IMR-90 (cell line): ENCODE measurements at regions not wholly inside any gene's neighbourhood (a gene's known extent, or its start where the extent isn't known, plus 50 kb on each side); places are given as distances from the start of the nearest gene placed in this dataset.

ENCODE experiments used
- ATAC-seq: fragments of 200-7000 bp; cut with Tn5 transposase; 2 replicates; pipeline ENCODE4 v1.9.1; 2020; ENCODE audit warnings: low read depth, mild to moderate bottlenecking, moderate library complexity
- BruUV-seq: library from RNA; stranded (reverse); fragments of 400-500 nt; replicated peaks from 2 replicates; lab custom pipeline; 2021; lab: Mats Ljungman, UMichigan
- CTCF ChIA-PET: fragments of 300-600 bp; formaldehyde crosslinking; extraction: SDS; loops from one replicate; lab custom pipeline; 2021; ENCODE audit warnings: antibody characterized with exemption; lab: Yijun Ruan, JAX
- POLR2A ChIA-PET: fragments of 300-600 bp; sonication (Branson Sonifier 250); formaldehyde crosslinking; loops from one replicate; lab custom pipeline; 2022; ENCODE audit warnings: antibody characterized with exemption; ENCODE audit not compliant: unreplicated experiment; lab: Charles Lee
- DNase-seq: peaks from one replicate; pipeline ENCODE4 v3.0.0; 2013
- H2AFZ ChIP-seq: replicated peaks from 2 replicates; pipeline ENCODE3; 2013; ENCODE audit warnings: low read length, mild to moderate bottlenecking; ENCODE audit not compliant: poor library complexity
- H2AK5ac ChIP-seq: 2 replicates; pipeline ENCODE4 v1.6.1; 2013; ENCODE audit warnings: low read depth, low read length, inconsistent platforms
- H2AK9ac ChIP-seq: replicated peaks from 2 replicates; pipeline ENCODE3; 2013; ENCODE audit warnings: mild to moderate bottlenecking, low read depth, low read length, moderate library complexity; ENCODE audit not compliant: poor library complexity
- H2BK120ac ChIP-seq: 2 replicates; pipeline ENCODE4 v1.6.1; 2013; ENCODE audit warnings: low read depth, low read length, inconsistent platforms
- H2BK15ac ChIP-seq: 3 replicates; pipeline ENCODE4 v1.6.1; 2013; ENCODE audit warnings: low read depth, low read length, inconsistent platforms
- H2BK20ac ChIP-seq: 2 replicates; pipeline ENCODE4 v1.6.1; 2013; ENCODE audit warnings: low read depth, mild to moderate bottlenecking, inconsistent platforms, low read length, moderate library complexity
- H2BK5ac ChIP-seq: 2 replicates; pipeline ENCODE4 v1.6.1; 2013; ENCODE audit warnings: mild to moderate bottlenecking, low read depth, low read length, inconsistent platforms; ENCODE audit not compliant: poor library complexity, severe bottlenecking
- H3K14ac ChIP-seq: replicated peaks from 2 replicates; pipeline ENCODE4 v1.6.1; 2013; ENCODE audit warnings: low read depth, low read length, inconsistent platforms
- H3K18ac ChIP-seq: 2 replicates; pipeline ENCODE4 v1.6.1; 2013; ENCODE audit warnings: low read depth, low read length, control low read depth
- H3K23ac ChIP-seq: 2 replicates; pipeline ENCODE4 v1.6.1; 2013; ENCODE audit warnings: low read depth, low read length, inconsistent platforms
- H3K27ac ChIP-seq: 2 replicates; pipeline ENCODE4 v1.5.1; 2013; ENCODE audit warnings: mild to moderate bottlenecking, control low read depth, low read length; ENCODE audit not compliant: insufficient read depth
- H3K27me3 ChIP-seq: 2 replicates; pipeline ENCODE4 v1.6.1; 2013; ENCODE audit warnings: low read length; ENCODE audit not compliant: control insufficient read depth, insufficient read depth
- H3K36me3 ChIP-seq: 2 replicates; pipeline ENCODE4 v1.6.1; 2013; ENCODE audit warnings: low read length, mixed read lengths; ENCODE audit not compliant: control insufficient read depth, insufficient read depth
- H3K4ac ChIP-seq: 2 replicates; pipeline ENCODE4 v1.6.1; 2013; ENCODE audit warnings: low read depth, low read length, inconsistent platforms
- H3K4me1 ChIP-seq: 2 replicates; pipeline ENCODE4 v1.6.1; 2013; ENCODE audit warnings: low read length, mixed read lengths; ENCODE audit not compliant: control insufficient read depth, insufficient read depth
- H3K4me2 ChIP-seq: 2 replicates; pipeline ENCODE4 v1.6.1; 2013; ENCODE audit warnings: low read depth, mild to moderate bottlenecking, control low read depth, low read length, moderate library complexity
- H3K4me3 ChIP-seq: 2 replicates; pipeline ENCODE4 v1.5.1; 2013; ENCODE audit warnings: low read depth, mild to moderate bottlenecking, control low read depth, low read length, moderate library complexity; ENCODE audit not compliant: insufficient read depth
- H3K56ac ChIP-seq: 2 replicates; pipeline ENCODE4 v1.6.1; 2013; ENCODE audit warnings: low read length, inconsistent platforms; ENCODE audit not compliant: insufficient read depth; ENCODE audit errors: extremely low read depth
- H3K79me1 ChIP-seq, 2 experiments: 2 replicates each; pipeline ENCODE4 v1.6.1; 2013; ENCODE audit warnings: low read length in 2 of 2, inconsistent platforms in 1 of 2, low read depth in 1 of 2
- H3K9ac ChIP-seq: 2 replicates; pipeline ENCODE4 v1.6.1; 2013; ENCODE audit warnings: low read depth, low read length, control low read depth
- H3K9me1 ChIP-seq: 2 replicates; pipeline ENCODE4 v1.6.1; 2013; ENCODE audit warnings: low read length, inconsistent platforms; ENCODE audit not compliant: insufficient read depth
- H3K9me3 ChIP-seq: 2 replicates; pipeline ENCODE4 v1.6.1; 2013; ENCODE audit warnings: low read length; ENCODE audit not compliant: control insufficient read depth, insufficient read depth
- H4K20me1 ChIP-seq: 2 replicates; pipeline ENCODE4 v1.6.1; 2013; ENCODE audit warnings: low read length, inconsistent platforms; ENCODE audit not compliant: insufficient read depth
- H4K5ac ChIP-seq: 2 replicates; pipeline ENCODE4 v1.6.1; 2013; ENCODE audit warnings: mild to moderate bottlenecking, low read depth, low read length, control low read depth
- H4K8ac ChIP-seq, 2 experiments: 2 replicates each; pipeline ENCODE4 v1.6.1; 2013; ENCODE audit warnings: low read depth in 2 of 2, low read length in 2 of 2, control low read depth in 1 of 2, inconsistent platforms in 1 of 2
- H4K91ac ChIP-seq: 2 replicates; pipeline ENCODE4 v1.6.1; 2013; ENCODE audit warnings: low read depth, low read length, inconsistent platforms; ENCODE audit not compliant: insufficient read depth
- BHLHE40 ChIP-seq: fragments of 150-350 bp; IDR thresholded peaks from 2 replicates; pipeline ENCODE4 v1.6.1; 2016; ENCODE audit warnings: mild to moderate bottlenecking, low read depth, low read length
- CEBPB ChIP-seq: IDR thresholded peaks from 2 replicates; pipeline ENCODE4 v1.6.1; 2012; ENCODE audit warnings: low read depth, low read length, improper control_type of control experiment
- CHD1 ChIP-seq: IDR thresholded peaks from 2 replicates; pipeline ENCODE4 v1.6.1; 2012; ENCODE audit warnings: low read depth, low read length, improper control_type of control experiment
- FOS ChIP-seq: fragments of 150-350 bp; IDR thresholded peaks from 2 replicates; pipeline ENCODE4 v1.6.1; 2016; ENCODE audit warnings: low read depth, low read length
- MAFK ChIP-seq: IDR thresholded peaks from 2 replicates; pipeline ENCODE4 v1.6.1; 2012; ENCODE audit warnings: low read depth, low read length, improper control_type of control experiment
- MAZ ChIP-seq: IDR thresholded peaks from 2 replicates; pipeline ENCODE4 v1.6.1; 2012; ENCODE audit warnings: low read depth, mild to moderate bottlenecking, low read length, improper control_type of control experiment, moderate library complexity, borderline replicate concordance
- MXI1 ChIP-seq: IDR thresholded peaks from 2 replicates; pipeline ENCODE4 v1.6.1; 2012; ENCODE audit warnings: low read depth, mild to moderate bottlenecking, low read length, moderate library complexity, borderline replicate concordance
- NFE2L2 ChIP-seq: fragments of 150-350 bp; IDR thresholded peaks from 2 replicates; pipeline ENCODE4 v1.6.1; 2016; ENCODE audit warnings: low read depth, mild to moderate bottlenecking, low read length
- POLR2A ChIP-seq: IDR thresholded peaks from 2 replicates; pipeline ENCODE4 v1.6.1; 2012; ENCODE audit warnings: mild to moderate bottlenecking, low read depth, low read length
- RAD21 ChIP-seq: IDR thresholded peaks from 2 replicates; pipeline ENCODE4 v1.6.1; 2012; ENCODE audit warnings: low read length, improper control_type of control experiment
- RCOR1 ChIP-seq: IDR thresholded peaks from 2 replicates; pipeline ENCODE4 v1.6.1; 2012; ENCODE audit warnings: mild to moderate bottlenecking, low read length, improper control_type of control experiment; ENCODE audit not compliant: insufficient replicate concordance
- RFX5 ChIP-seq: IDR thresholded peaks from 2 replicates; pipeline ENCODE4 v1.8.0; 2012; ENCODE audit warnings: low read depth, mild to moderate bottlenecking, low read length, moderate library complexity
- SMC3 ChIP-seq: fragments of 150-350 bp; IDR thresholded peaks from 2 replicates; pipeline ENCODE4 v1.6.1; 2016; ENCODE audit warnings: low read depth, mild to moderate bottlenecking, antibody characterized with exemption, low read length, moderate library complexity
- USF2 ChIP-seq: fragments of 150-350 bp; IDR thresholded peaks from 2 replicates; pipeline ENCODE4 v1.6.1; 2017; ENCODE audit warnings: mild to moderate bottlenecking, antibody characterized with exemption, low read length, low read depth
- WGBS, 2 experiments: methylation state at CpG; one replicate each; pipeline versions ENCODE4 v1.1.5 to v1.1.7; 2013; ENCODE audit warnings: missing lambda C conversion rate in 2 of 2; ENCODE audit not compliant: insufficient read length in 1 of 2; ENCODE audit errors: extremely low coverage in 2 of 2; 5-methylcytosine and 5-hydroxymethylcytosine counted together
- dilution Hi-C: fragments of 300-500 bp; cut with HindIII; formaldehyde crosslinking; loops from one replicate; pipeline ENCODE4 v1.14.3; 2018; ENCODE audit warnings: low sequenced_read_pairs; ENCODE audit not compliant: unreplicated experiment
- in situ Hi-C: fragments of 300-500 bp; cut with MboI; formaldehyde crosslinking; loops from 3 replicates; pipeline ENCODE4 v1.14.3; 2019; ENCODE audit warnings: low sequenced_read_pairs, inconsistent platforms, mixed read lengths
- intact Hi-C: fragments of 100-400 bp; cut with micrococcal nuclease; formaldehyde crosslinking; loops from 2 replicates; pipeline ENCODE4 v1.10.0; 2022
- TF ChIP-seq, protein P1 (sequence below): conservative IDR thresholded peaks from 2 replicates; pipeline ENCODE4 v1.5.1; 2012; ENCODE audit warnings: mild to moderate bottlenecking, low read depth, low read length, improper control_type of control experiment
- TF ChIP-seq, protein P2 (sequence below): fragments of 150-350 bp; IDR thresholded peaks from 2 replicates; pipeline ENCODE4 v1.6.1; 2016; ENCODE audit warnings: low read depth, mild to moderate bottlenecking, low read length, moderate library complexity, borderline replicate concordance

DNA sequence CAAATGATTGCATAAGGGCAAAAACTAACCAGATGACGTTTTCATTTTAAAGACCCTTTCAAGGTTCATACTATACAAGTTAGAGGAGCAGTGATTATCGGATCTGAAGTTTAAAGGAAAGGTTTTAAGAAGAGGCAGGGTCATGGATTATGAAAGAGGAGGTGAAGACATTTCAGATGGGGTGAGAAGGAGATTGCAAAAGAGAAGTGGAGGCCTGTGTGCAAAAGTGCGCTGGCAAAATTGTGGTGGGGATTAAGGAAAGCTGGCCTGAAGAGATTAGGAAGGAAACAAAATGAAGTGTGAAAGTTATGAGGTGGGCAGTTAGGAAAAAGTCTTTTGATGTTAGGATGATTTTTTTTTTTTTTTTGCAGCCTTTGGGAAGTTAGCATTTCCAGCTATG is 935.7 kb upstream of the FAM98A start:
- dilution Hi-C loops (no loop called here), intact Hi-C loops (no loop called here), in situ Hi-C loops (no loop called here)
- DNase-seq: no peak
- Histone ChIP-seq H2BK15ac (no peak overlapping the region), H3K4me3 (no peak overlapping the region), H3K27me3 (no peaks in the 10 kb centered on the region), H3K4ac (no peak overlapping the region), H2AK9ac (no peak overlapping the region), H3K9me1 (no peaks in the 10 kb centered on the region), H3K4me1 (no peaks in the 10 kb centered on the region), H4K20me1 (no peaks in the 10 kb centered on the region), H3K79me1 (no peaks in the 10 kb centered on the region), H3K18ac (no peak overlapping the region), H3K36me3 (no peaks in the 10 kb centered on the region), H2BK5ac (no peak overlapping the region), H4K5ac (no peak overlapping the region), H3K56ac (no peak overlapping the region), H3K23ac (no peak overlapping the region), H2AK5ac (no peak overlapping the region), H3K9me3 (peaks cover 4% of the 10 kb centered on the region), H4K91ac (no peak overlapping the region), H4K8ac (no peak overlapping the region), H2BK20ac (no peak overlapping the region), H2BK120ac (no peak overlapping the region), H3K14ac (no peak overlapping the region), H3K9ac (no peak overlapping the region), H3K27ac (no peak overlapping the region), H2AFZ (no peak overlapping the region), H3K4me2 (no peak overlapping the region)
- BruUV-seq: no TSS peak
- ChIA-PET CTCF (no interaction called here), POLR2A (interaction anchor here (0.6 kb wide), 1 partner anchor 212 kb away, joined by 4 read pairs; no protein-coding TSS in a partner anchor)
- TF ChIP-seq SMC3 (no peak), NFE2L2 (no peak), RFX5 (no peak), CEBPB (no peak), MAZ (no peak), USF2 (no peak), MXI1 (no peak), POLR2A (no peak), RCOR1 (no peak), CHD1 (no peak), MAFK (no peak), RAD21 (no peak), BHLHE40 (no peak), FOS (no peak)
- TF ChIP-seq, protein P1, sequence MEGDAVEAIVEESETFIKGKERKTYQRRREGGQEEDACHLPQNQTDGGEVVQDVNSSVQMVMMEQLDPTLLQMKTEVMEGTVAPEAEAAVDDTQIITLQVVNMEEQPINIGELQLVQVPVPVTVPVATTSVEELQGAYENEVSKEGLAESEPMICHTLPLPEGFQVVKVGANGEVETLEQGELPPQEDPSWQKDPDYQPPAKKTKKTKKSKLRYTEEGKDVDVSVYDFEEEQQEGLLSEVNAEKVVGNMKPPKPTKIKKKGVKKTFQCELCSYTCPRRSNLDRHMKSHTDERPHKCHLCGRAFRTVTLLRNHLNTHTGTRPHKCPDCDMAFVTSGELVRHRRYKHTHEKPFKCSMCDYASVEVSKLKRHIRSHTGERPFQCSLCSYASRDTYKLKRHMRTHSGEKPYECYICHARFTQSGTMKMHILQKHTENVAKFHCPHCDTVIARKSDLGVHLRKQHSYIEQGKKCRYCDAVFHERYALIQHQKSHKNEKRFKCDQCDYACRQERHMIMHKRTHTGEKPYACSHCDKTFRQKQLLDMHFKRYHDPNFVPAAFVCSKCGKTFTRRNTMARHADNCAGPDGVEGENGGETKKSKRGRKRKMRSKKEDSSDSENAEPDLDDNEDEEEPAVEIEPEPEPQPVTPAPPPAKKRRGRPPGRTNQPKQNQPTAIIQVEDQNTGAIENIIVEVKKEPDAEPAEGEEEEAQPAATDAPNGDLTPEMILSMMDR: no peak
- TF ChIP-seq, protein P2, sequence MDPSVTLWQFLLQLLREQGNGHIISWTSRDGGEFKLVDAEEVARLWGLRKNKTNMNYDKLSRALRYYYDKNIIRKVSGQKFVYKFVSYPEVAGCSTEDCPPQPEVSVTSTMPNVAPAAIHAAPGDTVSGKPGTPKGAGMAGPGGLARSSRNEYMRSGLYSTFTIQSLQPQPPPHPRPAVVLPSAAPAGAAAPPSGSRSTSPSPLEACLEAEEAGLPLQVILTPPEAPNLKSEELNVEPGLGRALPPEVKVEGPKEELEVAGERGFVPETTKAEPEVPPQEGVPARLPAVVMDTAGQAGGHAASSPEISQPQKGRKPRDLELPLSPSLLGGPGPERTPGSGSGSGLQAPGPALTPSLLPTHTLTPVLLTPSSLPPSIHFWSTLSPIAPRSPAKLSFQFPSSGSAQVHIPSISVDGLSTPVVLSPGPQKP: no peak
- ATAC-seq: no peak
- WGBS, 2 experiments: 13% methylated on average over 1 of the region's 3 CpGs; no CpG with 5 or more reads in 1 of the 2 experiments
